IMR-90 (cell line): ENCODE measurements at regions not wholly inside any gene's neighbourhood (a gene's known extent, or its start where the extent isn't known, plus 50 kb on each side); places are given as distances from the start of the nearest gene placed in this dataset.

Source experiments
- ATAC-seq: fragments of 200-7000 bp; cut with Tn5 transposase; 2 replicates; pipeline ENCODE4 v1.9.1; 2020; ENCODE audit warnings: low read depth, mild to moderate bottlenecking, moderate library complexity
- BruUV-seq: library from RNA; stranded (reverse); fragments of 400-500 nt; replicated peaks from 2 replicates; lab custom pipeline; 2021; lab: Mats Ljungman, UMichigan
- CTCF ChIA-PET: fragments of 300-600 bp; formaldehyde crosslinking; extraction: SDS; loops from one replicate; lab custom pipeline; 2021; ENCODE audit warnings: antibody characterized with exemption; lab: Yijun Ruan, JAX
- POLR2A ChIA-PET: fragments of 300-600 bp; sonication (Branson Sonifier 250); formaldehyde crosslinking; loops from one replicate; lab custom pipeline; 2022; ENCODE audit warnings: antibody characterized with exemption; ENCODE audit not compliant: unreplicated experiment; lab: Charles Lee
- DNase-seq: peaks from one replicate; pipeline ENCODE4 v3.0.0; 2013
- H2AFZ ChIP-seq: replicated peaks from 2 replicates; pipeline ENCODE3; 2013; ENCODE audit warnings: low read length, mild to moderate bottlenecking; ENCODE audit not compliant: poor library complexity
- H2AK5ac ChIP-seq: 2 replicates; pipeline ENCODE4 v1.6.1; 2013; ENCODE audit warnings: low read depth, low read length, inconsistent platforms
- H2AK9ac ChIP-seq: replicated peaks from 2 replicates; pipeline ENCODE3; 2013; ENCODE audit warnings: mild to moderate bottlenecking, low read depth, low read length, moderate library complexity; ENCODE audit not compliant: poor library complexity
- H2BK120ac ChIP-seq: 2 replicates; pipeline ENCODE4 v1.6.1; 2013; ENCODE audit warnings: low read depth, low read length, inconsistent platforms
- H2BK15ac ChIP-seq: 3 replicates; pipeline ENCODE4 v1.6.1; 2013; ENCODE audit warnings: low read depth, low read length, inconsistent platforms
- H2BK20ac ChIP-seq: 2 replicates; pipeline ENCODE4 v1.6.1; 2013; ENCODE audit warnings: low read depth, mild to moderate bottlenecking, inconsistent platforms, low read length, moderate library complexity
- H2BK5ac ChIP-seq: 2 replicates; pipeline ENCODE4 v1.6.1; 2013; ENCODE audit warnings: mild to moderate bottlenecking, low read depth, low read length, inconsistent platforms; ENCODE audit not compliant: poor library complexity, severe bottlenecking
- H3K14ac ChIP-seq: replicated peaks from 2 replicates; pipeline ENCODE4 v1.6.1; 2013; ENCODE audit warnings: low read depth, low read length, inconsistent platforms
- H3K18ac ChIP-seq: 2 replicates; pipeline ENCODE4 v1.6.1; 2013; ENCODE audit warnings: low read depth, low read length, control low read depth
- H3K23ac ChIP-seq: 2 replicates; pipeline ENCODE4 v1.6.1; 2013; ENCODE audit warnings: low read depth, low read length, inconsistent platforms
- H3K27ac ChIP-seq: 2 replicates; pipeline ENCODE4 v1.5.1; 2013; ENCODE audit warnings: mild to moderate bottlenecking, control low read depth, low read length; ENCODE audit not compliant: insufficient read depth
- H3K27me3 ChIP-seq: 2 replicates; pipeline ENCODE4 v1.6.1; 2013; ENCODE audit warnings: low read length; ENCODE audit not compliant: control insufficient read depth, insufficient read depth
- H3K36me3 ChIP-seq: 2 replicates; pipeline ENCODE4 v1.6.1; 2013; ENCODE audit warnings: low read length, mixed read lengths; ENCODE audit not compliant: control insufficient read depth, insufficient read depth
- H3K4ac ChIP-seq: 2 replicates; pipeline ENCODE4 v1.6.1; 2013; ENCODE audit warnings: low read depth, low read length, inconsistent platforms
- H3K4me1 ChIP-seq: 2 replicates; pipeline ENCODE4 v1.6.1; 2013; ENCODE audit warnings: low read length, mixed read lengths; ENCODE audit not compliant: control insufficient read depth, insufficient read depth
- H3K4me2 ChIP-seq: 2 replicates; pipeline ENCODE4 v1.6.1; 2013; ENCODE audit warnings: low read depth, mild to moderate bottlenecking, control low read depth, low read length, moderate library complexity
- H3K4me3 ChIP-seq: 2 replicates; pipeline ENCODE4 v1.5.1; 2013; ENCODE audit warnings: low read depth, mild to moderate bottlenecking, control low read depth, low read length, moderate library complexity; ENCODE audit not compliant: insufficient read depth
- H3K56ac ChIP-seq: 2 replicates; pipeline ENCODE4 v1.6.1; 2013; ENCODE audit warnings: low read length, inconsistent platforms; ENCODE audit not compliant: insufficient read depth; ENCODE audit errors: extremely low read depth
- H3K79me1 ChIP-seq, 2 experiments: 2 replicates each; pipeline ENCODE4 v1.6.1; 2013; ENCODE audit warnings: low read length in 2 of 2, inconsistent platforms in 1 of 2, low read depth in 1 of 2
- H3K9ac ChIP-seq: 2 replicates; pipeline ENCODE4 v1.6.1; 2013; ENCODE audit warnings: low read depth, low read length, control low read depth
- H3K9me1 ChIP-seq: 2 replicates; pipeline ENCODE4 v1.6.1; 2013; ENCODE audit warnings: low read length, inconsistent platforms; ENCODE audit not compliant: insufficient read depth
- H3K9me3 ChIP-seq: 2 replicates; pipeline ENCODE4 v1.6.1; 2013; ENCODE audit warnings: low read length; ENCODE audit not compliant: control insufficient read depth, insufficient read depth
- H4K20me1 ChIP-seq: 2 replicates; pipeline ENCODE4 v1.6.1; 2013; ENCODE audit warnings: low read length, inconsistent platforms; ENCODE audit not compliant: insufficient read depth
- H4K5ac ChIP-seq: 2 replicates; pipeline ENCODE4 v1.6.1; 2013; ENCODE audit warnings: mild to moderate bottlenecking, low read depth, low read length, control low read depth
- H4K8ac ChIP-seq, 2 experiments: 2 replicates each; pipeline ENCODE4 v1.6.1; 2013; ENCODE audit warnings: low read depth in 2 of 2, low read length in 2 of 2, control low read depth in 1 of 2, inconsistent platforms in 1 of 2
- H4K91ac ChIP-seq: 2 replicates; pipeline ENCODE4 v1.6.1; 2013; ENCODE audit warnings: low read depth, low read length, inconsistent platforms; ENCODE audit not compliant: insufficient read depth
- BHLHE40 ChIP-seq: fragments of 150-350 bp; IDR thresholded peaks from 2 replicates; pipeline ENCODE4 v1.6.1; 2016; ENCODE audit warnings: mild to moderate bottlenecking, low read depth, low read length
- CEBPB ChIP-seq: IDR thresholded peaks from 2 replicates; pipeline ENCODE4 v1.6.1; 2012; ENCODE audit warnings: low read depth, low read length, improper control_type of control experiment
- CHD1 ChIP-seq: IDR thresholded peaks from 2 replicates; pipeline ENCODE4 v1.6.1; 2012; ENCODE audit warnings: low read depth, low read length, improper control_type of control experiment
- CTCF ChIP-seq: conservative IDR thresholded peaks from 2 replicates; pipeline ENCODE4 v1.5.1; 2012; ENCODE audit warnings: mild to moderate bottlenecking, low read depth, low read length, improper control_type of control experiment
- FOS ChIP-seq: fragments of 150-350 bp; IDR thresholded peaks from 2 replicates; pipeline ENCODE4 v1.6.1; 2016; ENCODE audit warnings: low read depth, low read length
- MAFK ChIP-seq: IDR thresholded peaks from 2 replicates; pipeline ENCODE4 v1.6.1; 2012; ENCODE audit warnings: low read depth, low read length, improper control_type of control experiment
- MAZ ChIP-seq: IDR thresholded peaks from 2 replicates; pipeline ENCODE4 v1.6.1; 2012; ENCODE audit warnings: low read depth, mild to moderate bottlenecking, low read length, improper control_type of control experiment, moderate library complexity, borderline replicate concordance
- MXI1 ChIP-seq: IDR thresholded peaks from 2 replicates; pipeline ENCODE4 v1.6.1; 2012; ENCODE audit warnings: low read depth, mild to moderate bottlenecking, low read length, moderate library complexity, borderline replicate concordance
- NFE2L2 ChIP-seq: fragments of 150-350 bp; IDR thresholded peaks from 2 replicates; pipeline ENCODE4 v1.6.1; 2016; ENCODE audit warnings: low read depth, mild to moderate bottlenecking, low read length
- POLR2A ChIP-seq: IDR thresholded peaks from 2 replicates; pipeline ENCODE4 v1.6.1; 2012; ENCODE audit warnings: mild to moderate bottlenecking, low read depth, low read length
- RAD21 ChIP-seq: IDR thresholded peaks from 2 replicates; pipeline ENCODE4 v1.6.1; 2012; ENCODE audit warnings: low read length, improper control_type of control experiment
- RCOR1 ChIP-seq: IDR thresholded peaks from 2 replicates; pipeline ENCODE4 v1.6.1; 2012; ENCODE audit warnings: mild to moderate bottlenecking, low read length, improper control_type of control experiment; ENCODE audit not compliant: insufficient replicate concordance
- RFX5 ChIP-seq: IDR thresholded peaks from 2 replicates; pipeline ENCODE4 v1.8.0; 2012; ENCODE audit warnings: low read depth, mild to moderate bottlenecking, low read length, moderate library complexity
- SMC3 ChIP-seq: fragments of 150-350 bp; IDR thresholded peaks from 2 replicates; pipeline ENCODE4 v1.6.1; 2016; ENCODE audit warnings: low read depth, mild to moderate bottlenecking, antibody characterized with exemption, low read length, moderate library complexity
- WGBS, 2 experiments: methylation state at CpG; one replicate each; pipeline versions ENCODE4 v1.1.5 to v1.1.7; 2013; ENCODE audit warnings: missing lambda C conversion rate in 2 of 2; ENCODE audit not compliant: insufficient read length in 1 of 2; ENCODE audit errors: extremely low coverage in 2 of 2; 5-methylcytosine and 5-hydroxymethylcytosine counted together
- dilution Hi-C: fragments of 300-500 bp; cut with HindIII; formaldehyde crosslinking; loops from one replicate; pipeline ENCODE4 v1.14.3; 2018; ENCODE audit warnings: low sequenced_read_pairs; ENCODE audit not compliant: unreplicated experiment
- in situ Hi-C: fragments of 300-500 bp; cut with MboI; formaldehyde crosslinking; loops from 3 replicates; pipeline ENCODE4 v1.14.3; 2019; ENCODE audit warnings: low sequenced_read_pairs, inconsistent platforms, mixed read lengths
- intact Hi-C: fragments of 100-400 bp; cut with micrococcal nuclease; formaldehyde crosslinking; loops from 2 replicates; pipeline ENCODE4 v1.10.0; 2022
- TF ChIP-seq, protein P1 (sequence below): fragments of 150-350 bp; IDR thresholded peaks from 2 replicates; pipeline ENCODE4 v1.6.1; 2017; ENCODE audit warnings: mild to moderate bottlenecking, antibody characterized with exemption, low read length, low read depth
- TF ChIP-seq, protein P2 (sequence below): fragments of 150-350 bp; IDR thresholded peaks from 2 replicates; pipeline ENCODE4 v1.6.1; 2016; ENCODE audit warnings: low read depth, mild to moderate bottlenecking, low read length, moderate library complexity, borderline replicate concordance

GRCh38 chr2:224260372-224261020 is 141.4 kb downstream of the FAM124B start:
- Histone ChIP-seq H4K20me1 (no peaks in the 10 kb centered on the region), H2BK20ac (no peak overlapping the region), H3K4me2 (no peak overlapping the region), H3K9me3 (no peaks in the 10 kb centered on the region), H3K27ac (no peak overlapping the region), H3K14ac (no peak overlapping the region), H4K8ac (no peak overlapping the region), H2BK15ac (no peak overlapping the region), H2BK5ac (no peak overlapping the region), H2AFZ (no peak overlapping the region), H3K4me1 (no peaks in the 10 kb centered on the region), H3K4me3 (no peak overlapping the region), H2AK5ac (no peak overlapping the region), H3K18ac (no peak overlapping the region), H3K4ac (no peak overlapping the region), H4K91ac (no peak overlapping the region), H3K9ac (no peak overlapping the region), H3K27me3 (no peaks in the 10 kb centered on the region; the same call in 1 of the 2 replicates), H3K36me3 (no peaks in the 10 kb centered on the region), H3K79me1 (no peaks in the 10 kb centered on the region), H3K23ac (no peak overlapping the region), H2BK120ac (no peak overlapping the region), H3K56ac (no peak overlapping the region), H4K5ac (no peak overlapping the region), H2AK9ac (no peak overlapping the region), H3K9me1 (peaks cover 5% of the 10 kb centered on the region; the same call in 1 of the 2 replicates)
- dilution Hi-C loops = no loop called here
- no peak for DNase-seq
- TF ChIP-seq CEBPB (no peak), RFX5 (no peak), BHLHE40 (no peak), RAD21 (no peak), POLR2A (no peak), NFE2L2 (no peak), SMC3 (no peak), MAFK (no peak), MAZ (no peak), FOS (no peak), CHD1 (no peak), MXI1 (no peak), CTCF (no peak), RCOR1 (no peak)
- TF ChIP-seq, protein P1, sequence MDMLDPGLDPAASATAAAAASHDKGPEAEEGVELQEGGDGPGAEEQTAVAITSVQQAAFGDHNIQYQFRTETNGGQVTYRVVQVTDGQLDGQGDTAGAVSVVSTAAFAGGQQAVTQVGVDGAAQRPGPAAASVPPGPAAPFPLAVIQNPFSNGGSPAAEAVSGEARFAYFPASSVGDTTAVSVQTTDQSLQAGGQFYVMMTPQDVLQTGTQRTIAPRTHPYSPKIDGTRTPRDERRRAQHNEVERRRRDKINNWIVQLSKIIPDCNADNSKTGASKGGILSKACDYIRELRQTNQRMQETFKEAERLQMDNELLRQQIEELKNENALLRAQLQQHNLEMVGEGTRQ = no peak
- TF ChIP-seq, protein P2, sequence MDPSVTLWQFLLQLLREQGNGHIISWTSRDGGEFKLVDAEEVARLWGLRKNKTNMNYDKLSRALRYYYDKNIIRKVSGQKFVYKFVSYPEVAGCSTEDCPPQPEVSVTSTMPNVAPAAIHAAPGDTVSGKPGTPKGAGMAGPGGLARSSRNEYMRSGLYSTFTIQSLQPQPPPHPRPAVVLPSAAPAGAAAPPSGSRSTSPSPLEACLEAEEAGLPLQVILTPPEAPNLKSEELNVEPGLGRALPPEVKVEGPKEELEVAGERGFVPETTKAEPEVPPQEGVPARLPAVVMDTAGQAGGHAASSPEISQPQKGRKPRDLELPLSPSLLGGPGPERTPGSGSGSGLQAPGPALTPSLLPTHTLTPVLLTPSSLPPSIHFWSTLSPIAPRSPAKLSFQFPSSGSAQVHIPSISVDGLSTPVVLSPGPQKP = no peak
- WGBS, 2 experiments = no CpG with 5 or more reads among the region's 7 CpGs
- ChIA-PET POLR2A (no interaction called here), CTCF (interaction anchor here (0.6 kb wide), 1 partner anchor 26 kb away, joined by 3 read pairs; no protein-coding TSS in a partner anchor)
- no TSS peak for BruUV-seq
- intact Hi-C loops = loop anchor here (5.0 kb wide), 1 partner anchor 158 kb away; no protein-coding TSS in a partner anchor
- in situ Hi-C loops = no loop called here
- no peak for ATAC-seq
